ENCODE measurements at regions not wholly inside any gene's neighbourhood (a gene's known extent, or its start where the extent isn't known, plus 50 kb on each side); places are given as distances from the start of the nearest gene placed in this dataset.

DNA sequence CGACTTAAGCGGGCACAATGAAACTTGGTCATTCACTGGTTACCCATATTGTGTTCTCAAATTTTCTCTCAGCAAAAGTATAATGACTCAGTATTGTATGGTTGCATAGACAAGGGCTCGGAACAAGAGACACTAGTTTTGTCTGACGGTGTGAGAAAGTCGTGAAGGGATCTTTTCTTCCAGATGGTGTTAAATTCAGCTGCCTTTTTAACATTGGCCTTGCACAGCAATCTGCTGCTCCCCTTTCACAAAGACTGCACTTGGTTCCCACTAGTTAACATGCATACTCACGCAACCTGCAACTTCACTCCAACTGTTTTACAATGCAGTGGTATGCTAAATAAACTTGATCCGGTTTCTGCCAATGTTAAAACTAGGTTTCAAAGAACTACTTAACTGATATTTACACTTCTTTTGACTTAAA, 219.2 kb downstream of the MEF2C start:
- TF ChIP-seq CTCF (IDR thresholded peaks at IDR 0.05): no peak
- TF ChIP-seq EP300 (IDR thresholded peaks at IDR 0.05): peak in 1 of 2 donors; percentile 74
- no peak for TF ChIP-seq POLR2A (IDR thresholded peaks at IDR 0.05)
